ENCODE measurements at regions not wholly inside any gene's neighbourhood (a gene's known extent, or its start where the extent isn't known, plus 50 kb on each side); places are given as distances from the start of the nearest gene placed in this dataset.
A peak's percentile ranks its signal among the peaks of the same experiment; 100 is the strongest.

DNA sequence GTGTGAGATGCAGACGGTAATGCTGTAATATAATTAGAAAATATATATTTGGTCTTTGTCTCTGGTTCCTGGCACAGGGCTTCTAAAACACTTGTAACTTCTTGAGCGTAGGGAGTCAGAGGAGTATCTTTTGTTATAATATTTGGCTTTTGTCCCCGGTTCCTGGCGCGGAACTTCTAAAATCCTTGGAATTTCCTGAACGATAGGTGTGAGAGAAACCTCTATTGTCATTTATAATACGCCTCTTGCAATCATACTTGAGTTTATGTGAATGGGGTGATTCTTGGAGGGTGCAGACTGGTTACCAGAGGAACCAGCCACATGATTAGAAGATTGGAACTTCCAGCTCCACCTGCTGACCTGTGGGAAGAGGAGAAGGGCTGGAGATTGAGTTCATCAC, 54.1 kb upstream of the ZBED5 start:
- Histone ChIP-seq H3K23me2 (ENCODE audit: low read depth, low read length) (peaks cover 6% of the 10 kb centered on the region; the same call in 1 of the 2 replicates), H3K79me1 (ENCODE audit: low read depth, low read length) (no peaks in the 10 kb centered on the region), H2BK15ac (ENCODE audit: low read length) (no peak overlapping the region), H3K56ac (replicated peaks; ENCODE audit: insufficient read length, low read depth, low read length) (no peak overlapping the region), H3K4ac (replicated peaks; ENCODE audit: insufficient read length, low read depth, low read length) (no peak overlapping the region), H3K4me2 (ENCODE audit: insufficient read depth in 1 of 2, low read depth in 2 of 2, low read length in 2 of 2) (peak overlapping the region in 1 of 2 experiments; percentile 55; a peak in 1 of 4 replicates), H3K23ac (ENCODE audit: insufficient read length) (no peak overlapping the region), H2BK5ac (ENCODE audit: low read depth, low read length) (peak overlapping the region; percentile 68), H3K14ac (ENCODE audit: insufficient read length) (no peak overlapping the region), H2AK5ac (ENCODE audit: low read depth, low read length) (peak overlapping the region; percentile 79; the same call in 1 of the 2 replicates), H3K4me3 (ENCODE audit: extremely low read depth in 1 of 4, insufficient read depth in 2 of 4, low read depth in 3 of 4, low read length in 4 of 4) (no peak overlapping the region), H3K4me1 (replicated peaks in 1 of 4; ENCODE audit: control insufficient read depth in 3 of 4, insufficient read depth in 4 of 4, low read length in 3 of 4) (peaks cover 3 to 20% (median 6%) of the 10 kb centered on the region in 4 experiments; a peak in 4 of 7 replicates), H2BK20ac (ENCODE audit: low read length) (peak overlapping the region; percentile 52; the same call in 1 of the 2 replicates), H4K5ac (ENCODE audit: insufficient read length, low read depth, low read length) (no peak overlapping the region), H4K20me1 (replicated peaks in 1 of 2; ENCODE audit: control insufficient read depth in 1 of 2, insufficient read depth in 2 of 2, low read length in 2 of 2) (no peaks in the 10 kb centered on the region), H3K27ac (ENCODE audit: low read depth, low read length) (no peak overlapping the region), H4K91ac (replicated peaks; ENCODE audit: insufficient read length, low read length) (no peak overlapping the region), H4K8ac (ENCODE audit: extremely low read depth, insufficient read depth, low read length) (no peak overlapping the region), H3K9me3 (ENCODE audit: insufficient read depth in 2 of 2, low read depth in 1 of 2, low read length in 1 of 2) (no peaks in the 10 kb centered on the region), H3K36me3 (ENCODE audit: control insufficient read depth in 2 of 4, insufficient read depth in 4 of 4, low read length in 3 of 4) (no peaks in the 10 kb centered on the region), H3K27me3 (replicated peaks in 1 of 4; ENCODE audit: control insufficient read depth in 3 of 4, extremely low read depth in 1 of 4, insufficient read depth in 3 of 4, low read length in 3 of 4) (no peaks in the 10 kb centered on the region), H2BK12ac (ENCODE audit: low read depth, low read length) (peak overlapping the region; percentile 93), H2AFZ (ENCODE audit: low read length) (peak overlapping the region; percentile 43; the same call in 1 of the 2 replicates), H3K9ac (replicated peaks in 1 of 4; ENCODE audit: extremely low read depth in 1 of 4, low read depth in 3 of 4, low read length in 3 of 4) (no peak overlapping the region), H2BK120ac (replicated peaks; ENCODE audit: low read depth, low read length) (no peak overlapping the region), H3K18ac (ENCODE audit: extremely low read depth, low read length) (peak overlapping the region; percentile 52; the same call in 1 of the 2 replicates), H3K79me2 (ENCODE audit: control insufficient read depth in 1 of 2, insufficient read depth in 2 of 2, low read length in 2 of 2) (no peaks in the 10 kb centered on the region)
- ChIA-PET POLR2A (ENCODE audit: partially characterized antibody) (interaction anchor here (0.6 to 1.6 kb wide), 7 partner anchors 11 to 119 kb away, joined by 3 to 5 read pairs (median 4); no protein-coding TSS in a partner anchor), CTCF (ENCODE audit: partially characterized antibody) (interaction anchor here (0.6 to 2.3 kb wide), 5 partner anchors 9 to 118 kb away, joined by 3 to 8 read pairs (median 3); no protein-coding TSS in a partner anchor)
- TF ChIP-seq CHD1 (IDR thresholded peaks at IDR 0.05; ENCODE audit: low read depth, low read length) (no peak), CBX5 (IDR thresholded peaks at IDR 0.05; ENCODE audit: low read depth, low read length) (no peak)
- no peak for FAIRE-seq
- 76% methylated on average over 7 of the region's 7 CpGs; no CpG with 5 or more reads in 1 of the 2 experiments for WGBS, 2 experiments (ENCODE audit: extremely low coverage in 1 of 2, insufficient coverage in 1 of 2, insufficient read length in 1 of 2, insufficient replicate concordance in 2 of 2, low coverage in 1 of 2, low lambda C conversion rate in 2 of 2, missing lambda C conversion rate in 1 of 2)
- no peak for DNase-seq (ENCODE audit: low read depth in 1 of 2, low spot score in 2 of 2)

Data from H1 (cell line).